ENCODE measurements at regions not wholly inside any gene's neighbourhood (a gene's known extent, or its start where the extent isn't known, plus 50 kb on each side); places are given as distances from the start of the nearest gene placed in this dataset.
"Not testable (repeated sequence)": the region's sequence is repeated elsewhere in the genome, so short reads cannot be mapped to it uniquely, and the experiment has no call there.

- DNase-seq (ENCODE audit: low spot score): no peak
Measured at GRCh38 chr2:144625226-144625625, 105.3 kb upstream of the ZEB2 start.

- DNase-seq (ENCODE audit: low spot score): no peak
Measured at GRCh38 chr2:144624451-144624850, 104.5 kb upstream of the ZEB2 start.

- not testable (repeated sequence) for DNase-seq (ENCODE audit: low spot score)
Measured at GRCh38 chr2:144622373-144622772, 102.5 kb upstream of the ZEB2 start.

GRCh38 chr2:144621266-144621665, 101.3 kb upstream of the ZEB2 start:
- no peak for DNase-seq (ENCODE audit: low spot score)

- no peak for DNase-seq (ENCODE audit: low spot score)
Measured at GRCh38 chr2:144619760-144620159, 99.8 kb upstream of the ZEB2 start.

- DNase-seq (ENCODE audit: low spot score): not testable (repeated sequence)
Measured at GRCh38 chr2:144617171-144617570, 97.3 kb upstream of the ZEB2 start.

GRCh38 chr2:144615866-144616565, 96.1 kb upstream of the ZEB2 start:
- no peak for DNase-seq (ENCODE audit: low spot score)

GRCh38 chr2:144607891-144608521, 88.1 kb upstream of the ZEB2 start:
- no peak for DNase-seq (ENCODE audit: low spot score)

GRCh38 chr2:144607099-144607498, 87.2 kb upstream of the ZEB2 start:
- DNase-seq (ENCODE audit: low spot score): no peak

GRCh38 chr2:144606466-144607095, 86.7 kb upstream of the ZEB2 start:
- no peak for DNase-seq (ENCODE audit: low spot score)

- DNase-seq (ENCODE audit: low spot score): no peak
Measured at GRCh38 chr2:144605231-144605840, 85.4 kb upstream of the ZEB2 start.

- no peak for DNase-seq (ENCODE audit: low spot score)
Measured at GRCh38 chr2:144603334-144603733, 83.4 kb upstream of the ZEB2 start.

GRCh38 chr2:144598906-144599305, 79.0 kb upstream of the ZEB2 start:
- DNase-seq (ENCODE audit: low spot score): no peak

GRCh38 chr2:144597894-144598593, 78.1 kb upstream of the ZEB2 start:
- no peak for DNase-seq (ENCODE audit: low spot score)

GRCh38 chr2:144597388-144597787, 77.5 kb upstream of the ZEB2 start:
- DNase-seq (ENCODE audit: low spot score): no peak

GRCh38 chr2:144596073-144596871, 76.4 kb upstream of the ZEB2 start:
- peak; percentile 14 for DNase-seq (ENCODE audit: low spot score)

- DNase-seq (ENCODE audit: low spot score): no peak
Measured at GRCh38 chr2:144595686-144596072, 75.8 kb upstream of the ZEB2 start.

GRCh38 chr2:144595279-144595678, 75.4 kb upstream of the ZEB2 start:
- DNase-seq (ENCODE audit: low spot score): no peak

- DNase-seq (ENCODE audit: low spot score): no peak
Measured at GRCh38 chr2:144593803-144594202, 73.9 kb upstream of the ZEB2 start.

GRCh38 chr2:144592500-144593256, 72.8 kb upstream of the ZEB2 start:
- no peak for DNase-seq (ENCODE audit: low spot score)

- no peak for DNase-seq (ENCODE audit: low spot score)
Measured at GRCh38 chr2:144587306-144587705, 67.4 kb upstream of the ZEB2 start.
